Liver (tissue), 8 donors: ENCODE measurements at regions not wholly inside any gene's neighbourhood (a gene's known extent, or its start where the extent isn't known, plus 50 kb on each side); places are given as distances from the start of the nearest gene placed in this dataset.

Experiments
- DNase-seq: peaks from one replicate; pipeline ENCODE4 v3.0.0-alpha.2; 2017; ENCODE audit warnings: low spot score
- H3K27ac ChIP-seq, 2 donors: one replicate each; pipeline ENCODE4 v1.7.0; 2013; ENCODE audit warnings: inconsistent platforms in 2 of 2, low read length in 2 of 2, control low read depth in 1 of 2, low read depth in 1 of 2, mild to moderate bottlenecking in 1 of 2
- H3K27me3 ChIP-seq, 4 donors: one replicate each; pipeline versions ENCODE4 v1.6.1 to v1.7.0; 2013; ENCODE audit warnings: low read length in 3 of 4, inconsistent platforms in 1 of 4, mild to moderate bottlenecking in 1 of 4, moderate library complexity in 1 of 4; ENCODE audit not compliant: control insufficient read depth in 4 of 4, insufficient read depth in 4 of 4
- H3K36me3 ChIP-seq, 4 donors: one replicate each; pipeline versions ENCODE4 v1.6.1 to v1.7.0; 2013; ENCODE audit warnings: low read length in 3 of 4, mild to moderate bottlenecking in 3 of 4, low read depth in 1 of 4, moderate library complexity in 1 of 4; ENCODE audit not compliant: control insufficient read depth in 4 of 4, insufficient read depth in 3 of 4
- H3K4me1 ChIP-seq, 4 donors: one replicate each; pipeline versions ENCODE4 v1.6.1 to v1.7.0; 2013; ENCODE audit warnings: low read length in 3 of 4, mild to moderate bottlenecking in 3 of 4, moderate library complexity in 1 of 4; ENCODE audit not compliant: control insufficient read depth in 4 of 4, insufficient read depth in 4 of 4
- H3K4me3 ChIP-seq, 3 donors: one replicate each; pipeline versions ENCODE4 v1.6.1 to v1.7.0; 2013; ENCODE audit warnings: low read length in 3 of 3, control low read depth in 1 of 3, low read depth in 1 of 3, mild to moderate bottlenecking in 1 of 3
- H3K9ac ChIP-seq, 2 donors: one replicate each; pipeline ENCODE4 v1.7.0; 2013; ENCODE audit warnings: low read length in 2 of 2, mild to moderate bottlenecking in 2 of 2, moderate library complexity in 2 of 2, control low read depth in 1 of 2, low read depth in 1 of 2
- H3K9me3 ChIP-seq, 4 donors: one replicate each; pipeline versions ENCODE4 v1.6.1 to v1.7.0; 2013; ENCODE audit warnings: low read length in 3 of 4; ENCODE audit not compliant: control insufficient read depth in 4 of 4
- EGR1 ChIP-seq, 2 donors: IDR thresholded peaks; 2 replicates each; pipeline ENCODE4 v1.6.1; 2016 to 2018; ENCODE audit warnings: antibody characterized with exemption in 2 of 2, low read depth in 2 of 2
- FOXA1 ChIP-seq: IDR thresholded peaks from 2 replicates; pipeline ENCODE4 v1.6.1; 2016; ENCODE audit warnings: antibody characterized with exemption
- FOXA2 ChIP-seq: IDR thresholded peaks from 2 replicates; pipeline ENCODE4 v1.6.1; 2016; ENCODE audit warnings: antibody characterized with exemption
- GABPA ChIP-seq, 2 donors: IDR thresholded peaks in 1 of 2; conservative IDR thresholded peaks in 1 of 2; 2 replicates each; pipeline ENCODE4 v1.6.1; 2016; ENCODE audit warnings: antibody characterized with exemption in 2 of 2, mild to moderate bottlenecking in 1 of 2, moderate library complexity in 1 of 2
- HNF4A ChIP-seq, 2 donors: conservative IDR thresholded peaks; 2 replicates each; pipeline ENCODE4 v1.6.1; 2016; ENCODE audit warnings: antibody characterized with exemption in 2 of 2, mild to moderate bottlenecking in 2 of 2
- HNF4G ChIP-seq: IDR thresholded peaks from 2 replicates; pipeline ENCODE4 v1.6.1; 2016; ENCODE audit warnings: antibody characterized with exemption
- NR2F2 ChIP-seq: IDR thresholded peaks from 2 replicates; pipeline ENCODE4 v1.6.1; 2016; ENCODE audit warnings: antibody characterized with exemption
- RAD21 ChIP-seq, 2 donors: IDR thresholded peaks; 2 replicates each; pipeline ENCODE4 v1.6.1; 2016; ENCODE audit warnings: antibody characterized with exemption in 2 of 2, mild to moderate bottlenecking in 2 of 2
- RXRA ChIP-seq, 2 donors: IDR thresholded peaks; 2 replicates each; pipeline ENCODE4 v1.6.1; 2017 to 2018; ENCODE audit warnings: antibody characterized with exemption in 2 of 2, mild to moderate bottlenecking in 1 of 2
- SP1 ChIP-seq: IDR thresholded peaks from 2 replicates; pipeline ENCODE4 v1.6.1; 2018; ENCODE audit warnings: antibody characterized with exemption, mild to moderate bottlenecking
- YY1 ChIP-seq: IDR thresholded peaks from 2 replicates; pipeline ENCODE4 v1.6.1; 2016; ENCODE audit warnings: antibody characterized with exemption, mild to moderate bottlenecking
- WGBS: extraction: QIAGEN DNeasy Blood & Tissue Kit; methylation state at CpG from one replicate; pipeline ENCODE4 v1.1.7; 2013; 5-methylcytosine and 5-hydroxymethylcytosine counted together
- TF ChIP-seq, protein P1 (sequence below): IDR thresholded peaks from 2 replicates; pipeline ENCODE4 v1.6.1; 2016; ENCODE audit warnings: antibody characterized with exemption
- TF ChIP-seq, protein P2 (sequence below): IDR thresholded peaks from 2 replicates; pipeline ENCODE4 v1.6.1; 2016; ENCODE audit warnings: antibody characterized with exemption, mild to moderate bottlenecking
- TF ChIP-seq, protein P3 (sequence below): IDR thresholded peaks from 2 replicates; pipeline ENCODE4 v1.6.1; 2016; ENCODE audit warnings: antibody characterized with exemption
- TF ChIP-seq, protein P4 (sequence below): IDR thresholded peaks from 2 replicates; pipeline ENCODE4 v1.6.1; 2016; ENCODE audit warnings: antibody characterized with exemption
- TF ChIP-seq, protein P5 (sequence below): fragments of 150-350 bp; IDR thresholded peaks from 2 replicates; pipeline ENCODE4 v1.5.1; 2017; ENCODE audit warnings: improper control_type of control experiment, low read depth, low read length; ENCODE audit not compliant: missing input control
- donor health status: healthy.
- donor health status: healthy.
- donor health status: healthy.
- donor health status: healthy.
- donor health status: healthy.

- WGBS, result 73% methylated on average over 5 of the region's 5 CpGs
- no peak for DNase-seq
- Histone ChIP-seq H3K9ac (no peak overlapping the region), H3K36me3 (no peaks in the 10 kb centered on the region), H3K4me1 (no peaks in the 10 kb centered on the region), H3K27ac (no peak overlapping the region), H3K4me3 (no peak overlapping the region), H3K27me3 (no peaks in the 10 kb centered on the region), H3K9me3 (no peaks in the 10 kb centered on the region)
- TF ChIP-seq HNF4G (no peak), RXRA (IDR thresholded peaks at IDR 0.05) (no peak), HNF4A (conservative IDR thresholded peaks at IDR 0.05) (no peak), EGR1 (IDR thresholded peaks at IDR 0.05; ENCODE audit: low read depth in 2 of 2) (no peak), FOXA1 (no peak), YY1 (no peak), FOXA2 (no peak), RAD21 (IDR thresholded peaks at IDR 0.05) (no peak)
- TF ChIP-seq, protein P1, sequence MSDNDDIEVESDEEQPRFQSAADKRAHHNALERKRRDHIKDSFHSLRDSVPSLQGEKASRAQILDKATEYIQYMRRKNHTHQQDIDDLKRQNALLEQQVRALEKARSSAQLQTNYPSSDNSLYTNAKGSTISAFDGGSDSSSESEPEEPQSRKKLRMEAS, result no peak
- TF ChIP-seq, protein P2, sequence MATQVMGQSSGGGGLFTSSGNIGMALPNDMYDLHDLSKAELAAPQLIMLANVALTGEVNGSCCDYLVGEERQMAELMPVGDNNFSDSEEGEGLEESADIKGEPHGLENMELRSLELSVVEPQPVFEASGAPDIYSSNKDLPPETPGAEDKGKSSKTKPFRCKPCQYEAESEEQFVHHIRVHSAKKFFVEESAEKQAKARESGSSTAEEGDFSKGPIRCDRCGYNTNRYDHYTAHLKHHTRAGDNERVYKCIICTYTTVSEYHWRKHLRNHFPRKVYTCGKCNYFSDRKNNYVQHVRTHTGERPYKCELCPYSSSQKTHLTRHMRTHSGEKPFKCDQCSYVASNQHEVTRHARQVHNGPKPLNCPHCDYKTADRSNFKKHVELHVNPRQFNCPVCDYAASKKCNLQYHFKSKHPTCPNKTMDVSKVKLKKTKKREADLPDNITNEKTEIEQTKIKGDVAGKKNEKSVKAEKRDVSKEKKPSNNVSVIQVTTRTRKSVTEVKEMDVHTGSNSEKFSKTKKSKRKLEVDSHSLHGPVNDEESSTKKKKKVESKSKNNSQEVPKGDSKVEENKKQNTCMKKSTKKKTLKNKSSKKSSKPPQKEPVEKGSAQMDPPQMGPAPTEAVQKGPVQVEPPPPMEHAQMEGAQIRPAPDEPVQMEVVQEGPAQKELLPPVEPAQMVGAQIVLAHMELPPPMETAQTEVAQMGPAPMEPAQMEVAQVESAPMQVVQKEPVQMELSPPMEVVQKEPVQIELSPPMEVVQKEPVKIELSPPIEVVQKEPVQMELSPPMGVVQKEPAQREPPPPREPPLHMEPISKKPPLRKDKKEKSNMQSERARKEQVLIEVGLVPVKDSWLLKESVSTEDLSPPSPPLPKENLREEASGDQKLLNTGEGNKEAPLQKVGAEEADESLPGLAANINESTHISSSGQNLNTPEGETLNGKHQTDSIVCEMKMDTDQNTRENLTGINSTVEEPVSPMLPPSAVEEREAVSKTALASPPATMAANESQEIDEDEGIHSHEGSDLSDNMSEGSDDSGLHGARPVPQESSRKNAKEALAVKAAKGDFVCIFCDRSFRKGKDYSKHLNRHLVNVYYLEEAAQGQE, result no peak
Measured at GRCh38 chr2:147101941-147102790, 742.7 kb upstream of the ACVR2A start.

- no peaks in the 10 kb centered on the region for H3K27me3 ChIP-seq
- TF ChIP-seq FOXA2 (no peak), RXRA (IDR thresholded peaks at IDR 0.05) (no peak), GABPA (IDR thresholded peaks at IDR 0.05 in 1 of 2, conservative IDR thresholded peaks at IDR 0.05 in 1 of 2) (no peak), FOXA1 (no peak), YY1 (no peak), SP1 (no peak), HNF4G (no peak), NR2F2 (no peak), RAD21 (IDR thresholded peaks at IDR 0.05) (no peak)
- TF ChIP-seq, protein P3, sequence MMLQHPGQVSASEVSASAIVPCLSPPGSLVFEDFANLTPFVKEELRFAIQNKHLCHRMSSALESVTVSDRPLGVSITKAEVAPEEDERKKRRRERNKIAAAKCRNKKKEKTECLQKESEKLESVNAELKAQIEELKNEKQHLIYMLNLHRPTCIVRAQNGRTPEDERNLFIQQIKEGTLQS, result no peak
- TF ChIP-seq, protein P1, result no peak
- TF ChIP-seq, protein P2, result no peak
- TF ChIP-seq, protein P4, sequence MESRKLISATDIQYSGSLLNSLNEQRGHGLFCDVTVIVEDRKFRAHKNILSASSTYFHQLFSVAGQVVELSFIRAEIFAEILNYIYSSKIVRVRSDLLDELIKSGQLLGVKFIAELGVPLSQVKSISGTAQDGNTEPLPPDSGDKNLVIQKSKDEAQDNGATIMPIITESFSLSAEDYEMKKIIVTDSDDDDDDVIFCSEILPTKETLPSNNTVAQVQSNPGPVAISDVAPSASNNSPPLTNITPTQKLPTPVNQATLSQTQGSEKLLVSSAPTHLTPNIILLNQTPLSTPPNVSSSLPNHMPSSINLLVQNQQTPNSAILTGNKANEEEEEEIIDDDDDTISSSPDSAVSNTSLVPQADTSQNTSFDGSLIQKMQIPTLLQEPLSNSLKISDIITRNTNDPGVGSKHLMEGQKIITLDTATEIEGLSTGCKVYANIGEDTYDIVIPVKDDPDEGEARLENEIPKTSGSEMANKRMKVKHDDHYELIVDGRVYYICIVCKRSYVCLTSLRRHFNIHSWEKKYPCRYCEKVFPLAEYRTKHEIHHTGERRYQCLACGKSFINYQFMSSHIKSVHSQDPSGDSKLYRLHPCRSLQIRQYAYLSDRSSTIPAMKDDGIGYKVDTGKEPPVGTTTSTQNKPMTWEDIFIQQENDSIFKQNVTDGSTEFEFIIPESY, result no peak
- TF ChIP-seq, protein P5, sequence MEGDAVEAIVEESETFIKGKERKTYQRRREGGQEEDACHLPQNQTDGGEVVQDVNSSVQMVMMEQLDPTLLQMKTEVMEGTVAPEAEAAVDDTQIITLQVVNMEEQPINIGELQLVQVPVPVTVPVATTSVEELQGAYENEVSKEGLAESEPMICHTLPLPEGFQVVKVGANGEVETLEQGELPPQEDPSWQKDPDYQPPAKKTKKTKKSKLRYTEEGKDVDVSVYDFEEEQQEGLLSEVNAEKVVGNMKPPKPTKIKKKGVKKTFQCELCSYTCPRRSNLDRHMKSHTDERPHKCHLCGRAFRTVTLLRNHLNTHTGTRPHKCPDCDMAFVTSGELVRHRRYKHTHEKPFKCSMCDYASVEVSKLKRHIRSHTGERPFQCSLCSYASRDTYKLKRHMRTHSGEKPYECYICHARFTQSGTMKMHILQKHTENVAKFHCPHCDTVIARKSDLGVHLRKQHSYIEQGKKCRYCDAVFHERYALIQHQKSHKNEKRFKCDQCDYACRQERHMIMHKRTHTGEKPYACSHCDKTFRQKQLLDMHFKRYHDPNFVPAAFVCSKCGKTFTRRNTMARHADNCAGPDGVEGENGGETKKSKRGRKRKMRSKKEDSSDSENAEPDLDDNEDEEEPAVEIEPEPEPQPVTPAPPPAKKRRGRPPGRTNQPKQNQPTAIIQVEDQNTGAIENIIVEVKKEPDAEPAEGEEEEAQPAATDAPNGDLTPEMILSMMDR, result no peak
- H3K9ac ChIP-seq, result no peak overlapping the region
- no peak for DNase-seq
- no peaks in the 10 kb centered on the region for H3K36me3 ChIP-seq
- H3K9me3 ChIP-seq, result no peaks in the 10 kb centered on the region
- no peak overlapping the region for H3K4me3 ChIP-seq
- H3K4me1 ChIP-seq, result no peaks in the 10 kb centered on the region
- no peak overlapping the region for H3K27ac ChIP-seq
Measured at GRCh38 chr2:147100406-147101035, 744.3 kb upstream of the ACVR2A start.
